ENCODE measurements at regions not wholly inside any gene's neighbourhood (a gene's known extent, or its start where the extent isn't known, plus 50 kb on each side); places are given as distances from the start of the nearest gene placed in this dataset.

- no peak for TF ChIP-seq POLR2A (IDR thresholded peaks at IDR 0.05)
- TF ChIP-seq, protein P1, sequence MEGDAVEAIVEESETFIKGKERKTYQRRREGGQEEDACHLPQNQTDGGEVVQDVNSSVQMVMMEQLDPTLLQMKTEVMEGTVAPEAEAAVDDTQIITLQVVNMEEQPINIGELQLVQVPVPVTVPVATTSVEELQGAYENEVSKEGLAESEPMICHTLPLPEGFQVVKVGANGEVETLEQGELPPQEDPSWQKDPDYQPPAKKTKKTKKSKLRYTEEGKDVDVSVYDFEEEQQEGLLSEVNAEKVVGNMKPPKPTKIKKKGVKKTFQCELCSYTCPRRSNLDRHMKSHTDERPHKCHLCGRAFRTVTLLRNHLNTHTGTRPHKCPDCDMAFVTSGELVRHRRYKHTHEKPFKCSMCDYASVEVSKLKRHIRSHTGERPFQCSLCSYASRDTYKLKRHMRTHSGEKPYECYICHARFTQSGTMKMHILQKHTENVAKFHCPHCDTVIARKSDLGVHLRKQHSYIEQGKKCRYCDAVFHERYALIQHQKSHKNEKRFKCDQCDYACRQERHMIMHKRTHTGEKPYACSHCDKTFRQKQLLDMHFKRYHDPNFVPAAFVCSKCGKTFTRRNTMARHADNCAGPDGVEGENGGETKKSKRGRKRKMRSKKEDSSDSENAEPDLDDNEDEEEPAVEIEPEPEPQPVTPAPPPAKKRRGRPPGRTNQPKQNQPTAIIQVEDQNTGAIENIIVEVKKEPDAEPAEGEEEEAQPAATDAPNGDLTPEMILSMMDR (IDR thresholded peaks at IDR 0.05) = no peak
- TF ChIP-seq EP300 (IDR thresholded peaks at IDR 0.05) = no peak
Measured at GRCh38 chr20:34164381-34164984, 52.4 kb upstream of the EIF2S2 start.
